Loucy (cell line): ENCODE measurements at regions not wholly inside any gene's neighbourhood (a gene's known extent, or its start where the extent isn't known, plus 50 kb on each side); places are given as distances from the start of the nearest gene placed in this dataset.

Experiments used
- H2AFZ ChIP-seq: fragments of 200-600 bp; sonication (generic); 2 replicates; pipeline ENCODE4 v1.6.0; 2016; ENCODE audit warnings: antibody characterized with exemption, mild to moderate bottlenecking, low read length, moderate library complexity
- H3F3A ChIP-seq: fragments of 200-600 bp; 2 replicates; pipeline ENCODE4 v1.6.0; 2016; ENCODE audit warnings: antibody characterized with exemption, low read depth, mild to moderate bottlenecking
- H3K27me3 ChIP-seq: fragments of 200-600 bp; sonication (generic); 2 replicates; pipeline ENCODE4 v1.6.1; 2014; ENCODE audit warnings: low read length, mild to moderate bottlenecking; ENCODE audit not compliant: insufficient read depth, poor library complexity, severe bottlenecking
- H3K36me3 ChIP-seq: fragments of 200-600 bp; sonication (generic); 2 replicates; pipeline ENCODE4 v1.6.1; 2016; ENCODE audit warnings: low read length; ENCODE audit not compliant: insufficient read depth
- H3K4me1 ChIP-seq: fragments of 200-600 bp; sonication (generic); 2 replicates; pipeline ENCODE4 v1.5.1; 2014; ENCODE audit warnings: low read length, mild to moderate bottlenecking; ENCODE audit not compliant: insufficient read depth, poor library complexity, severe bottlenecking
- H3K4me2 ChIP-seq: fragments of 200-600 bp; sonication (generic); 2 replicates; pipeline ENCODE4 v1.6.0; 2014; ENCODE audit warnings: antibody characterized with exemption, low read length, low read depth, mild to moderate bottlenecking; ENCODE audit not compliant: poor library complexity, severe bottlenecking
- H3K4me3 ChIP-seq: fragments of 200-600 bp; sonication (generic); 2 replicates; pipeline ENCODE4 v1.5.1; 2014; ENCODE audit warnings: low read length, mild to moderate bottlenecking, mixed read lengths; ENCODE audit not compliant: poor library complexity, severe bottlenecking
- H3K79me2 ChIP-seq: fragments of 200-600 bp; sonication (generic); 2 replicates; pipeline ENCODE4 v1.6.1; 2014; ENCODE audit warnings: low read length; ENCODE audit not compliant: insufficient read depth
- H3K9ac ChIP-seq: fragments of 200-600 bp; sonication (generic); 2 replicates; pipeline ENCODE4 v1.6.0; 2014; ENCODE audit warnings: mild to moderate bottlenecking, low read depth, low read length, moderate library complexity; ENCODE audit not compliant: poor library complexity, severe bottlenecking
- H3K9me2 ChIP-seq: fragments of 200-600 bp; sonication (generic); replicated peaks from 2 replicates; pipeline ENCODE4 v1.6.1; 2016; ENCODE audit warnings: low read depth, low read length, mixed read lengths
- H3K9me3 ChIP-seq: fragments of 200-600 bp; sonication (generic); 2 replicates; pipeline ENCODE4 v1.6.1; 2014; ENCODE audit warnings: mild to moderate bottlenecking, antibody characterized with exemption, low read length, low read depth; ENCODE audit not compliant: insufficient read depth
- H4K20me1 ChIP-seq: fragments of 200-600 bp; sonication (generic); 2 replicates; pipeline ENCODE4 v1.6.0; 2014; ENCODE audit warnings: antibody characterized with exemption, low read length, mild to moderate bottlenecking; ENCODE audit not compliant: insufficient read depth, poor library complexity, severe bottlenecking
- EZH2phosphoT487 ChIP-seq: fragments of 200-600 bp; IDR thresholded peaks from 2 replicates; pipeline ENCODE4 v1.6.1; 2018; ENCODE audit warnings: antibody characterized with exemption, mild to moderate bottlenecking, moderate library complexity, borderline replicate concordance
- TF ChIP-seq, protein P1 (sequence below): fragments of 200-600 bp; sonication (generic); conservative IDR thresholded peaks from 2 replicates; pipeline ENCODE4 v1.5.1; 2014; ENCODE audit warnings: mild to moderate bottlenecking, antibody characterized with exemption, low read length

DNA sequence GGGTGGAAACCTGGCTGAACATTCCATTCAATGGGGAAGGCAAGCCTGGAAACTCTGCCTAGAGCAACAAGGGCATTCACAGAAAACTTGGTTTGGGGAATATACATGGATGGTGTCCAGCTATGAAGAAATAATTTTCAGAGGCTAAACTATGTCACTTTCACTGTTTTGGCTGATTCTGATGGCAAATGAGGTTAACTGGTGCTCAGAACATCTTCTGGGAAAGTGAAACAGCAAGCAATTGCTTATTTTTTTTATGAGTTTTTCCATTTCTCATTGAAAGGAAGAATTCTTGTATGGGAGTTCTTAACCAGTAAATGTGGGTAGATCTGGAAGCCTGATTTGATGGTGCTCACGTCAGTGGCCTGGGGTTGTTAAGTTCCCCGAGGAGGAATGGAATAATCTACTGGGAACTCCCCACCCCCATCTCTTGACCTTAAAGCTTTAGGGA is 132.8 kb upstream of the BTG1 start:
- H4K20me1 ChIP-seq = no peaks in the 10 kb centered on the region
- H3F3A ChIP-seq = no peaks in the 10 kb centered on the region
- no peaks in the 10 kb centered on the region for H3K9me3 ChIP-seq
- no peak overlapping the region for H3K9ac ChIP-seq
- H3K9me2 ChIP-seq = no peaks in the 10 kb centered on the region
- H3K36me3 ChIP-seq = no peaks in the 10 kb centered on the region
- H3K79me2 ChIP-seq = no peaks in the 10 kb centered on the region
- TF ChIP-seq EZH2phosphoT487 = no peak
- TF ChIP-seq, protein P1, sequence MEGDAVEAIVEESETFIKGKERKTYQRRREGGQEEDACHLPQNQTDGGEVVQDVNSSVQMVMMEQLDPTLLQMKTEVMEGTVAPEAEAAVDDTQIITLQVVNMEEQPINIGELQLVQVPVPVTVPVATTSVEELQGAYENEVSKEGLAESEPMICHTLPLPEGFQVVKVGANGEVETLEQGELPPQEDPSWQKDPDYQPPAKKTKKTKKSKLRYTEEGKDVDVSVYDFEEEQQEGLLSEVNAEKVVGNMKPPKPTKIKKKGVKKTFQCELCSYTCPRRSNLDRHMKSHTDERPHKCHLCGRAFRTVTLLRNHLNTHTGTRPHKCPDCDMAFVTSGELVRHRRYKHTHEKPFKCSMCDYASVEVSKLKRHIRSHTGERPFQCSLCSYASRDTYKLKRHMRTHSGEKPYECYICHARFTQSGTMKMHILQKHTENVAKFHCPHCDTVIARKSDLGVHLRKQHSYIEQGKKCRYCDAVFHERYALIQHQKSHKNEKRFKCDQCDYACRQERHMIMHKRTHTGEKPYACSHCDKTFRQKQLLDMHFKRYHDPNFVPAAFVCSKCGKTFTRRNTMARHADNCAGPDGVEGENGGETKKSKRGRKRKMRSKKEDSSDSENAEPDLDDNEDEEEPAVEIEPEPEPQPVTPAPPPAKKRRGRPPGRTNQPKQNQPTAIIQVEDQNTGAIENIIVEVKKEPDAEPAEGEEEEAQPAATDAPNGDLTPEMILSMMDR = no peak
- H3K4me3 ChIP-seq = no peak overlapping the region
- H3K4me1 ChIP-seq = no peaks in the 10 kb centered on the region
- no peak overlapping the region for H3K4me2 ChIP-seq
- no peaks in the 10 kb centered on the region for H3K27me3 ChIP-seq
- H2AFZ ChIP-seq = no peak overlapping the region

DNA sequence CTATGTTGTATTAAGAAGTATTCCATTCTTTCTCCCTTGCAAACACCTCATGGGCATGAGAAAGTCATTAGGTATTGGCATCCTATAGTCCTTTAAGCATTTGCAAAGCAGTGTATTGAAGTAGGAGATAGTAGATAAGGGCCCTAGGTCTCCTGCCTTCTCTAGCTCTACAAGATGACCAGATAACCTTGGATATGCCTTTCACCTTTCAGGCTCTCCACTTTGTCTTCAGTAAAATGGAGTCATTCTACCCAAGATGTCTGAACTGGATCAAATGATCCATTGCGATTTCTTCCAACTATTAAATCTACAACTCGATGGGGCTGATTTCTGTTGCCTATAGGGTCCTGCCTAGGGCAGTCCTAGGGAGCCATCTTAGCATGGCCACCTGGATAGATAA is 132.1 kb upstream of the BTG1 start:
- Histone ChIP-seq H3K9ac (no peak overlapping the region), H4K20me1 (no peaks in the 10 kb centered on the region), H3F3A (no peaks in the 10 kb centered on the region), H3K79me2 (no peaks in the 10 kb centered on the region), H2AFZ (no peak overlapping the region), H3K36me3 (no peaks in the 10 kb centered on the region), H3K9me2 (no peaks in the 10 kb centered on the region), H3K4me3 (no peak overlapping the region), H3K4me1 (no peaks in the 10 kb centered on the region), H3K4me2 (no peak overlapping the region), H3K27me3 (no peaks in the 10 kb centered on the region), H3K9me3 (no peaks in the 10 kb centered on the region)
- no peak for TF ChIP-seq EZH2phosphoT487
- TF ChIP-seq, protein P1 = no peak

DNA sequence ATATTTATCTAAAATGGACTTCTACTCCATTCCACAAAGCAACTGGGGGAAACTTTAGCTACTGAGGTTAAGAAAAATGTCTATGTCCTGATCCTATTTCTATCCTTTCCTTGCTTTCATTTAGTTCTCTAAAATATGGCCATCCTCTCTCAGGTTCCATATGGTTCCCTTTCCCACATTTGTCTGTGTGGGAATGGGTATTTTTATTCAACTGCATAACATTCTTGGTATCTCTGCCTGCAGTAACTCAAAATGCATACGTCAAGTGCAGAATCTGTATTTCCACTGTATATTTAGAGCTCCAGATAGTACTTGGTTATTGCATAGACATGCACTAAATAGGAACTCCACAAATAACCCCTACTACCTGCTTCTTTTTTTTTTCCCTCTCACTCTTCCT is 130.6 kb upstream of the BTG1 start:
- Histone ChIP-seq H4K20me1 (no peaks in the 10 kb centered on the region), H3K9ac (no peak overlapping the region), H3K4me1 (no peaks in the 10 kb centered on the region), H3K27me3 (no peaks in the 10 kb centered on the region), H3K4me2 (no peak overlapping the region), H3K36me3 (no peaks in the 10 kb centered on the region), H3F3A (no peaks in the 10 kb centered on the region), H2AFZ (no peak overlapping the region), H3K9me3 (no peaks in the 10 kb centered on the region), H3K9me2 (no peaks in the 10 kb centered on the region), H3K79me2 (no peaks in the 10 kb centered on the region), H3K4me3 (no peak overlapping the region)
- TF ChIP-seq, protein P1 = no peak
